AG04450 (cell line): ENCODE measurements at regions not wholly inside any gene's neighbourhood (a gene's known extent, or its start where the extent isn't known, plus 50 kb on each side); places are given as distances from the start of the nearest gene placed in this dataset.

Experiments used
- CTCF ChIA-PET: fragments of 300-600, 350-600 bp; formaldehyde crosslinking; extraction: SDS; loops from one replicate; lab custom pipeline; 2022; ENCODE audit warnings: antibody characterized with exemption, inconsistent platforms; lab: Charles Lee
- POLR2A ChIA-PET: fragments of 350-600 bp; formaldehyde crosslinking; extraction: SDS; loops from one replicate; lab custom pipeline; 2021; ENCODE audit warnings: antibody characterized with exemption, inconsistent platforms; lab: Yijun Ruan, JAX
- DNase-seq: peaks from one replicate; pipeline ENCODE4 v3.0.0-alpha.2; 2011; ENCODE audit warnings: low read depth, low spot score
- H3K27ac ChIP-seq: one replicate; pipeline ENCODE4 v1.5.1; 2012; ENCODE audit warnings: low read depth, low read length, control low read depth
- H3K27me3 ChIP-seq: one replicate; pipeline ENCODE4 v1.6.0; 2012; ENCODE audit warnings: low read length; ENCODE audit not compliant: control insufficient read depth, insufficient read depth
- H3K4me3 ChIP-seq: 2 replicates; pipeline ENCODE4 v1.5.1; 2011; ENCODE audit warnings: mild to moderate bottlenecking, low read depth, low read length, control low read depth
- H3K9me3 ChIP-seq: 2 replicates; pipeline ENCODE4 v1.5.1; 2012; ENCODE audit warnings: low read length; ENCODE audit not compliant: control insufficient read depth, insufficient read depth
- CTCF ChIP-seq: IDR thresholded peaks from 2 replicates; pipeline ENCODE4 v1.5.1; 2011; ENCODE audit warnings: low read depth, low read length, control low read depth, inconsistent platforms

- no peak overlapping the region for H3K4me3 ChIP-seq
- DNase-seq = no peak
- CTCF ChIA-PET = interaction anchor here (0.9 kb wide), 1 partner anchor 162 kb away, joined by 3 read pairs; no protein-coding TSS in a partner anchor
- TF ChIP-seq CTCF = no peak
- no peaks in the 10 kb centered on the region for H3K9me3 ChIP-seq
- POLR2A ChIA-PET = no interaction called here
- H3K27ac ChIP-seq = no peak overlapping the region
- H3K27me3 ChIP-seq = peaks cover 25% of the 10 kb centered on the region
Observed at GRCh38 chr20:51148941-51149340, 126.0 kb upstream of the KCNG1 start.

DNA sequence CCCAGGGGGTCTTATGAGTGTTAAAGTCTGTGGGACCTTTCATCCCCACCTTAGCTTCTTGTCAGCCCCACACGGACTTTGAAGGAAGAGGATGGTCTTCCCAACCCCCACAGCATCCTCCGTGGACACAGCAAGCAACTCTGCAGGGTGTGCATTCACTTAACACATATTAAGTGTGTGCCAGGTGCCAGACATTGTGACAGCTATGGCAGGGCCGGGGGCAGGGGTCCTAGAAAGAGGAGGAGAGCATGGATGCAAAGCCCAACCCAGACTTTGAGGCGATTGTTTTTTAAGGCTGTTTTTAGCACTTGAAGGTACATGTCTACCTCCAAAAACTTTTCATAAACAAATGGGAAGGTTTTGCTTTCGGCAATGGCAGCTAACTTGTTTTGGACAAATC is 121.6 kb upstream of the KCNG1 start:
- CTCF ChIA-PET = no interaction called here
- POLR2A ChIA-PET = no interaction called here
- Histone ChIP-seq H3K4me3 (no peak overlapping the region), H3K27me3 (peaks cover 25% of the 10 kb centered on the region), H3K9me3 (no peaks in the 10 kb centered on the region), H3K27ac (no peak overlapping the region)
- TF ChIP-seq CTCF = no peak
- DNase-seq = no peak

- H3K9me3 ChIP-seq = no peaks in the 10 kb centered on the region
- ChIA-PET POLR2A (no interaction called here), CTCF (no interaction called here)
- no peak for TF ChIP-seq CTCF
- no peak for DNase-seq
- H3K27me3 ChIP-seq = peaks cover 28% of the 10 kb centered on the region
- no peak overlapping the region for H3K4me3 ChIP-seq
- no peak overlapping the region for H3K27ac ChIP-seq
Observed at GRCh38 chr20:51143652-51144051, 120.7 kb upstream of the KCNG1 start.

- POLR2A ChIA-PET = no interaction called here
- Histone ChIP-seq H3K27me3 (peaks cover 29% of the 10 kb centered on the region), H3K4me3 (no peak overlapping the region), H3K27ac (no peak overlapping the region), H3K9me3 (no peaks in the 10 kb centered on the region)
- CTCF ChIA-PET = no interaction called here
- no peak for TF ChIP-seq CTCF
- no peak for DNase-seq
Observed at GRCh38 chr20:51142448-51142847, 119.5 kb upstream of the KCNG1 start.

GRCh38 chr20:51140671-51141070 is 117.8 kb upstream of the KCNG1 start:
- peaks cover 27% of the 10 kb centered on the region for H3K27me3 ChIP-seq
- ChIA-PET POLR2A (no interaction called here), CTCF (no interaction called here)
- TF ChIP-seq CTCF = no peak
- DNase-seq = no peak
- H3K27ac ChIP-seq = no peak overlapping the region
- no peaks in the 10 kb centered on the region for H3K9me3 ChIP-seq
- no peak overlapping the region for H3K4me3 ChIP-seq
